ENCODE measurements at regions not wholly inside any gene's neighbourhood (a gene's known extent, or its start where the extent isn't known, plus 50 kb on each side); places are given as distances from the start of the nearest gene placed in this dataset.

GRCh38 chr5:67291066-67291465 lies 94.5 kb upstream of the CD180 start:
- Histone ChIP-seq H3K4me3 (ENCODE audit: insufficient read depth, low read depth, low read length) (no peak overlapping the region), H2AFZ (ENCODE audit: low read depth, low read length) (no peak overlapping the region), H3K27me3 (ENCODE audit: insufficient read depth, low read length) (no peaks in the 10 kb centered on the region), H3K79me2 (ENCODE audit: insufficient read depth, low read length) (no peaks in the 10 kb centered on the region), H3K36me3 (ENCODE audit: insufficient read depth, low read length) (no peaks in the 10 kb centered on the region), H3K4me1 (ENCODE audit: insufficient read depth, low read length) (peaks cover 10% of the 10 kb centered on the region), H3K4me2 (ENCODE audit: low read length) (no peak overlapping the region), H4K20me1 (ENCODE audit: insufficient read depth, low read length) (no peaks in the 10 kb centered on the region), H3K9me3 (ENCODE audit: insufficient read depth, low read depth, low read length) (no peaks in the 10 kb centered on the region), H3K9ac (ENCODE audit: low read length) (no peak overlapping the region), H3K27ac (ENCODE audit: low read depth, low read length) (no peak overlapping the region)
- H3K4me3 Mint-ChIP-seq (ENCODE audit: unreplicated experiment) = no peak overlapping the region
- FAIRE-seq = no peak
- H3K27ac Mint-ChIP-seq (ENCODE audit: unreplicated experiment) = no peak overlapping the region
- TF ChIP-seq CTCF (IDR thresholded peaks at IDR 0.05; ENCODE audit: insufficient read depth, low read depth, low read length) (no peak), EZH2 (IDR thresholded peaks at IDR 0.05; ENCODE audit: insufficient read depth, low read length) (no peak)
- no peak for DNase-seq (ENCODE audit: low read depth)
- H3K9me3 Mint-ChIP-seq (ENCODE audit: unreplicated experiment) = peaks cover under 1% of the 10 kb centered on the region
- no peaks in the 10 kb centered on the region for H3K27me3 Mint-ChIP-seq (ENCODE audit: low read depth, unreplicated experiment)
- H3K36me3 Mint-ChIP-seq (ENCODE audit: low read depth, unreplicated experiment) = no peaks in the 10 kb centered on the region
- H3K4me1 Mint-ChIP-seq (ENCODE audit: low read depth, unreplicated experiment) = peaks cover 22% of the 10 kb centered on the region

- Histone ChIP-seq H2AFZ (ENCODE audit: low read depth, low read length) (no peak overlapping the region), H3K4me3 (ENCODE audit: insufficient read depth, low read depth, low read length) (no peak overlapping the region), H3K9me3 (ENCODE audit: insufficient read depth, low read depth, low read length) (no peaks in the 10 kb centered on the region), H3K27me3 (ENCODE audit: insufficient read depth, low read length) (no peaks in the 10 kb centered on the region), H3K4me1 (ENCODE audit: insufficient read depth, low read length) (peaks cover 10% of the 10 kb centered on the region), H3K79me2 (ENCODE audit: insufficient read depth, low read length) (no peaks in the 10 kb centered on the region), H3K9ac (ENCODE audit: low read length) (no peak overlapping the region), H4K20me1 (ENCODE audit: insufficient read depth, low read length) (no peaks in the 10 kb centered on the region), H3K36me3 (ENCODE audit: insufficient read depth, low read length) (no peaks in the 10 kb centered on the region), H3K4me2 (ENCODE audit: low read length) (no peak overlapping the region), H3K27ac (ENCODE audit: low read depth, low read length) (no peak overlapping the region)
- Mint-ChIP-seq H3K27ac (ENCODE audit: unreplicated experiment) (no peak overlapping the region), H3K36me3 (ENCODE audit: low read depth, unreplicated experiment) (no peaks in the 10 kb centered on the region), H3K9me3 (ENCODE audit: unreplicated experiment) (peaks cover 2% of the 10 kb centered on the region), H3K27me3 (ENCODE audit: low read depth, unreplicated experiment) (no peaks in the 10 kb centered on the region), H3K4me3 (ENCODE audit: unreplicated experiment) (no peak overlapping the region), H3K4me1 (ENCODE audit: low read depth, unreplicated experiment) (peaks cover 22% of the 10 kb centered on the region)
- TF ChIP-seq EZH2 (IDR thresholded peaks at IDR 0.05; ENCODE audit: insufficient read depth, low read length) (no peak), CTCF (IDR thresholded peaks at IDR 0.05; ENCODE audit: insufficient read depth, low read depth, low read length) (no peak)
- DNase-seq (ENCODE audit: low read depth) (peak; percentile 45), FAIRE-seq (no peak)
Measured at GRCh38 chr5:67290655-67291054, 94.1 kb upstream of the CD180 start.

GRCh38 chr5:67289763-67290521 lies 93.3 kb upstream of the CD180 start:
- no peak for FAIRE-seq

More at GRCh38 chr5:67289763-67290521, 93.3 kb upstream of the CD180 start:
- H3K27me3 ChIP-seq (ENCODE audit: insufficient read depth, low read length) = no peaks in the 10 kb centered on the region
- Mint-ChIP-seq H3K9me3 (ENCODE audit: unreplicated experiment) (peaks cover 2% of the 10 kb centered on the region), H3K27ac (ENCODE audit: unreplicated experiment) (no peak overlapping the region), H3K4me1 (ENCODE audit: low read depth, unreplicated experiment) (peaks cover 17% of the 10 kb centered on the region), H3K4me3 (ENCODE audit: unreplicated experiment) (no peak overlapping the region), H3K27me3 (ENCODE audit: low read depth, unreplicated experiment) (no peaks in the 10 kb centered on the region), H3K36me3 (ENCODE audit: low read depth, unreplicated experiment) (no peaks in the 10 kb centered on the region)
- H3K9ac ChIP-seq (ENCODE audit: low read length) = no peak overlapping the region
- no peak overlapping the region for H2AFZ ChIP-seq (ENCODE audit: low read depth, low read length)
- no peaks in the 10 kb centered on the region for H3K79me2 ChIP-seq (ENCODE audit: insufficient read depth, low read length)
- no peaks in the 10 kb centered on the region for H4K20me1 ChIP-seq (ENCODE audit: insufficient read depth, low read length)
- peaks cover 10% of the 10 kb centered on the region for H3K4me1 ChIP-seq (ENCODE audit: insufficient read depth, low read length)
- no peak for TF ChIP-seq CTCF (IDR thresholded peaks at IDR 0.05; ENCODE audit: insufficient read depth, low read depth, low read length)
- no peak for TF ChIP-seq EZH2 (IDR thresholded peaks at IDR 0.05; ENCODE audit: insufficient read depth, low read length)
- H3K9me3 ChIP-seq (ENCODE audit: insufficient read depth, low read depth, low read length) = no peaks in the 10 kb centered on the region
- H3K36me3 ChIP-seq (ENCODE audit: insufficient read depth, low read length) = no peaks in the 10 kb centered on the region
- H3K27ac ChIP-seq (ENCODE audit: low read depth, low read length) = no peak overlapping the region
- H3K4me2 ChIP-seq (ENCODE audit: low read length) = no peak overlapping the region
- peak; percentile 72 for DNase-seq (ENCODE audit: low read depth)
- no peak overlapping the region for H3K4me3 ChIP-seq (ENCODE audit: insufficient read depth, low read depth, low read length)

Measured in astrocyte (in vitro differentiated cells and primary cell).